IMR-90 (cell line): ENCODE measurements at regions not wholly inside any gene's neighbourhood (a gene's known extent, or its start where the extent isn't known, plus 50 kb on each side); places are given as distances from the start of the nearest gene placed in this dataset.

Source experiments
- ATAC-seq: fragments of 200-7000 bp; cut with Tn5 transposase; 2 replicates; pipeline ENCODE4 v1.9.1; 2020; ENCODE audit warnings: low read depth, mild to moderate bottlenecking, moderate library complexity
- BruUV-seq: library from RNA; stranded (reverse); fragments of 400-500 nt; replicated peaks from 2 replicates; lab custom pipeline; 2021; lab: Mats Ljungman, UMichigan
- CTCF ChIA-PET: fragments of 300-600 bp; formaldehyde crosslinking; extraction: SDS; loops from one replicate; lab custom pipeline; 2021; ENCODE audit warnings: antibody characterized with exemption; lab: Yijun Ruan, JAX
- POLR2A ChIA-PET: fragments of 300-600 bp; sonication (Branson Sonifier 250); formaldehyde crosslinking; loops from one replicate; lab custom pipeline; 2022; ENCODE audit warnings: antibody characterized with exemption; ENCODE audit not compliant: unreplicated experiment; lab: Charles Lee
- DNase-seq: peaks from one replicate; pipeline ENCODE4 v3.0.0; 2013
- H2AFZ ChIP-seq: replicated peaks from 2 replicates; pipeline ENCODE3; 2013; ENCODE audit warnings: low read length, mild to moderate bottlenecking; ENCODE audit not compliant: poor library complexity
- H2AK5ac ChIP-seq: 2 replicates; pipeline ENCODE4 v1.6.1; 2013; ENCODE audit warnings: low read depth, low read length, inconsistent platforms
- H2AK9ac ChIP-seq: replicated peaks from 2 replicates; pipeline ENCODE3; 2013; ENCODE audit warnings: mild to moderate bottlenecking, low read depth, low read length, moderate library complexity; ENCODE audit not compliant: poor library complexity
- H2BK120ac ChIP-seq: 2 replicates; pipeline ENCODE4 v1.6.1; 2013; ENCODE audit warnings: low read depth, low read length, inconsistent platforms
- H2BK15ac ChIP-seq: 3 replicates; pipeline ENCODE4 v1.6.1; 2013; ENCODE audit warnings: low read depth, low read length, inconsistent platforms
- H2BK20ac ChIP-seq: 2 replicates; pipeline ENCODE4 v1.6.1; 2013; ENCODE audit warnings: low read depth, mild to moderate bottlenecking, inconsistent platforms, low read length, moderate library complexity
- H2BK5ac ChIP-seq: 2 replicates; pipeline ENCODE4 v1.6.1; 2013; ENCODE audit warnings: mild to moderate bottlenecking, low read depth, low read length, inconsistent platforms; ENCODE audit not compliant: poor library complexity, severe bottlenecking
- H3K14ac ChIP-seq: replicated peaks from 2 replicates; pipeline ENCODE4 v1.6.1; 2013; ENCODE audit warnings: low read depth, low read length, inconsistent platforms
- H3K18ac ChIP-seq: 2 replicates; pipeline ENCODE4 v1.6.1; 2013; ENCODE audit warnings: low read depth, low read length, control low read depth
- H3K23ac ChIP-seq: 2 replicates; pipeline ENCODE4 v1.6.1; 2013; ENCODE audit warnings: low read depth, low read length, inconsistent platforms
- H3K27ac ChIP-seq: 2 replicates; pipeline ENCODE4 v1.5.1; 2013; ENCODE audit warnings: mild to moderate bottlenecking, control low read depth, low read length; ENCODE audit not compliant: insufficient read depth
- H3K27me3 ChIP-seq: 2 replicates; pipeline ENCODE4 v1.6.1; 2013; ENCODE audit warnings: low read length; ENCODE audit not compliant: control insufficient read depth, insufficient read depth
- H3K36me3 ChIP-seq: 2 replicates; pipeline ENCODE4 v1.6.1; 2013; ENCODE audit warnings: low read length, mixed read lengths; ENCODE audit not compliant: control insufficient read depth, insufficient read depth
- H3K4ac ChIP-seq: 2 replicates; pipeline ENCODE4 v1.6.1; 2013; ENCODE audit warnings: low read depth, low read length, inconsistent platforms
- H3K4me1 ChIP-seq: 2 replicates; pipeline ENCODE4 v1.6.1; 2013; ENCODE audit warnings: low read length, mixed read lengths; ENCODE audit not compliant: control insufficient read depth, insufficient read depth
- H3K4me2 ChIP-seq: 2 replicates; pipeline ENCODE4 v1.6.1; 2013; ENCODE audit warnings: low read depth, mild to moderate bottlenecking, control low read depth, low read length, moderate library complexity
- H3K4me3 ChIP-seq: 2 replicates; pipeline ENCODE4 v1.5.1; 2013; ENCODE audit warnings: low read depth, mild to moderate bottlenecking, control low read depth, low read length, moderate library complexity; ENCODE audit not compliant: insufficient read depth
- H3K56ac ChIP-seq: 2 replicates; pipeline ENCODE4 v1.6.1; 2013; ENCODE audit warnings: low read length, inconsistent platforms; ENCODE audit not compliant: insufficient read depth; ENCODE audit errors: extremely low read depth
- H3K79me1 ChIP-seq, 2 experiments: 2 replicates each; pipeline ENCODE4 v1.6.1; 2013; ENCODE audit warnings: low read length in 2 of 2, inconsistent platforms in 1 of 2, low read depth in 1 of 2
- H3K9ac ChIP-seq: 2 replicates; pipeline ENCODE4 v1.6.1; 2013; ENCODE audit warnings: low read depth, low read length, control low read depth
- H3K9me1 ChIP-seq: 2 replicates; pipeline ENCODE4 v1.6.1; 2013; ENCODE audit warnings: low read length, inconsistent platforms; ENCODE audit not compliant: insufficient read depth
- H3K9me3 ChIP-seq: 2 replicates; pipeline ENCODE4 v1.6.1; 2013; ENCODE audit warnings: low read length; ENCODE audit not compliant: control insufficient read depth, insufficient read depth
- H4K20me1 ChIP-seq: 2 replicates; pipeline ENCODE4 v1.6.1; 2013; ENCODE audit warnings: low read length, inconsistent platforms; ENCODE audit not compliant: insufficient read depth
- H4K5ac ChIP-seq: 2 replicates; pipeline ENCODE4 v1.6.1; 2013; ENCODE audit warnings: mild to moderate bottlenecking, low read depth, low read length, control low read depth
- H4K8ac ChIP-seq, 2 experiments: 2 replicates each; pipeline ENCODE4 v1.6.1; 2013; ENCODE audit warnings: low read depth in 2 of 2, low read length in 2 of 2, control low read depth in 1 of 2, inconsistent platforms in 1 of 2
- H4K91ac ChIP-seq: 2 replicates; pipeline ENCODE4 v1.6.1; 2013; ENCODE audit warnings: low read depth, low read length, inconsistent platforms; ENCODE audit not compliant: insufficient read depth
- BHLHE40 ChIP-seq: fragments of 150-350 bp; IDR thresholded peaks from 2 replicates; pipeline ENCODE4 v1.6.1; 2016; ENCODE audit warnings: mild to moderate bottlenecking, low read depth, low read length
- CEBPB ChIP-seq: IDR thresholded peaks from 2 replicates; pipeline ENCODE4 v1.6.1; 2012; ENCODE audit warnings: low read depth, low read length, improper control_type of control experiment
- CHD1 ChIP-seq: IDR thresholded peaks from 2 replicates; pipeline ENCODE4 v1.6.1; 2012; ENCODE audit warnings: low read depth, low read length, improper control_type of control experiment
- CTCF ChIP-seq: conservative IDR thresholded peaks from 2 replicates; pipeline ENCODE4 v1.5.1; 2012; ENCODE audit warnings: mild to moderate bottlenecking, low read depth, low read length, improper control_type of control experiment
- ELK1 ChIP-seq: fragments of 150-350 bp; IDR thresholded peaks from 2 replicates; pipeline ENCODE4 v1.6.1; 2016; ENCODE audit warnings: low read depth, mild to moderate bottlenecking, low read length, moderate library complexity, borderline replicate concordance
- FOS ChIP-seq: fragments of 150-350 bp; IDR thresholded peaks from 2 replicates; pipeline ENCODE4 v1.6.1; 2016; ENCODE audit warnings: low read depth, low read length
- MAFK ChIP-seq: IDR thresholded peaks from 2 replicates; pipeline ENCODE4 v1.6.1; 2012; ENCODE audit warnings: low read depth, low read length, improper control_type of control experiment
- MAZ ChIP-seq: IDR thresholded peaks from 2 replicates; pipeline ENCODE4 v1.6.1; 2012; ENCODE audit warnings: low read depth, mild to moderate bottlenecking, low read length, improper control_type of control experiment, moderate library complexity, borderline replicate concordance
- MXI1 ChIP-seq: IDR thresholded peaks from 2 replicates; pipeline ENCODE4 v1.6.1; 2012; ENCODE audit warnings: low read depth, mild to moderate bottlenecking, low read length, moderate library complexity, borderline replicate concordance
- NFE2L2 ChIP-seq: fragments of 150-350 bp; IDR thresholded peaks from 2 replicates; pipeline ENCODE4 v1.6.1; 2016; ENCODE audit warnings: low read depth, mild to moderate bottlenecking, low read length
- POLR2A ChIP-seq: IDR thresholded peaks from 2 replicates; pipeline ENCODE4 v1.6.1; 2012; ENCODE audit warnings: mild to moderate bottlenecking, low read depth, low read length
- RAD21 ChIP-seq: IDR thresholded peaks from 2 replicates; pipeline ENCODE4 v1.6.1; 2012; ENCODE audit warnings: low read length, improper control_type of control experiment
- RCOR1 ChIP-seq: IDR thresholded peaks from 2 replicates; pipeline ENCODE4 v1.6.1; 2012; ENCODE audit warnings: mild to moderate bottlenecking, low read length, improper control_type of control experiment; ENCODE audit not compliant: insufficient replicate concordance
- RFX5 ChIP-seq: IDR thresholded peaks from 2 replicates; pipeline ENCODE4 v1.8.0; 2012; ENCODE audit warnings: low read depth, mild to moderate bottlenecking, low read length, moderate library complexity
- USF2 ChIP-seq: fragments of 150-350 bp; IDR thresholded peaks from 2 replicates; pipeline ENCODE4 v1.6.1; 2017; ENCODE audit warnings: mild to moderate bottlenecking, antibody characterized with exemption, low read length, low read depth
- WGBS, 2 experiments: methylation state at CpG; one replicate each; pipeline versions ENCODE4 v1.1.5 to v1.1.7; 2013; ENCODE audit warnings: missing lambda C conversion rate in 2 of 2; ENCODE audit not compliant: insufficient read length in 1 of 2; ENCODE audit errors: extremely low coverage in 2 of 2; 5-methylcytosine and 5-hydroxymethylcytosine counted together
- dilution Hi-C: fragments of 300-500 bp; cut with HindIII; formaldehyde crosslinking; loops from one replicate; pipeline ENCODE4 v1.14.3; 2018; ENCODE audit warnings: low sequenced_read_pairs; ENCODE audit not compliant: unreplicated experiment
- in situ Hi-C: fragments of 300-500 bp; cut with MboI; formaldehyde crosslinking; loops from 3 replicates; pipeline ENCODE4 v1.14.3; 2019; ENCODE audit warnings: low sequenced_read_pairs, inconsistent platforms, mixed read lengths
- intact Hi-C: fragments of 100-400 bp; cut with micrococcal nuclease; formaldehyde crosslinking; loops from 2 replicates; pipeline ENCODE4 v1.10.0; 2022

GRCh38 chr20:6599876-6600735 lies 167.4 kb upstream of the BMP2 start:
- no peak overlapping the region for H3K27ac ChIP-seq
- H2BK20ac ChIP-seq = no peak overlapping the region
- no TSS peak for BruUV-seq
- H3K18ac ChIP-seq = no peak overlapping the region
- no peak overlapping the region for H3K14ac ChIP-seq
- H3K4ac ChIP-seq = no peak overlapping the region
- peaks cover 8% of the 10 kb centered on the region for H3K4me1 ChIP-seq
- POLR2A ChIA-PET = no interaction called here
- CTCF ChIA-PET = interaction anchor here (0.9 kb wide), 1 partner anchor 90 kb away, joined by 3 read pairs; no protein-coding TSS in a partner anchor
- H3K4me2 ChIP-seq = no peak overlapping the region
- no peak overlapping the region for H3K56ac ChIP-seq
- H3K23ac ChIP-seq = no peak overlapping the region
- DNase-seq (peak; percentile 5), ATAC-seq (no peak)
- H3K36me3 ChIP-seq = no peaks in the 10 kb centered on the region
- H3K9ac ChIP-seq = no peak overlapping the region
- in situ Hi-C loops (no loop called here), dilution Hi-C loops (no loop called here), intact Hi-C loops (no loop called here)
- H3K4me3 ChIP-seq = no peak overlapping the region
- no peak overlapping the region for H2BK15ac ChIP-seq
- no peaks in the 10 kb centered on the region for H3K9me3 ChIP-seq
- H2BK120ac ChIP-seq = no peak overlapping the region
- H4K5ac ChIP-seq = no peak overlapping the region
- H3K9me1 ChIP-seq = no peaks in the 10 kb centered on the region
- no peak overlapping the region for H2AK9ac ChIP-seq
- no peak overlapping the region for H4K91ac ChIP-seq
- no peak overlapping the region for H2BK5ac ChIP-seq
- peaks cover 9% of the 10 kb centered on the region for H3K27me3 ChIP-seq
- H4K8ac ChIP-seq = no peak overlapping the region
- H4K20me1 ChIP-seq = no peaks in the 10 kb centered on the region
- no peak overlapping the region for H2AFZ ChIP-seq
- no CpG with 5 or more reads among the region's 5 CpGs for WGBS, 2 experiments
- no peaks in the 10 kb centered on the region for H3K79me1 ChIP-seq
- H2AK5ac ChIP-seq = no peak overlapping the region
- TF ChIP-seq RAD21 (no peak), MAZ (no peak), POLR2A (no peak), CHD1 (no peak), NFE2L2 (no peak), MXI1 (no peak), ELK1 (no peak), CEBPB (no peak), RFX5 (no peak), MAFK (no peak), RCOR1 (no peak), USF2 (no peak), CTCF (no peak), FOS (no peak), BHLHE40 (no peak)
